Endodermal cell (in vitro differentiated cells): ENCODE measurements at regions not wholly inside any gene's neighbourhood (a gene's known extent, or its start where the extent isn't known, plus 50 kb on each side); places are given as distances from the start of the nearest gene placed in this dataset.

Experiments used
- DNase-seq: peaks from one replicate; pipeline ENCODE4 v3.0.0-alpha.2; 2017
- H3K27ac ChIP-seq: 2 replicates; pipeline ENCODE4 v1.5.1; 2013; ENCODE audit warnings: mild to moderate bottlenecking, low read depth, low read length, moderate library complexity
- H3K27me3 ChIP-seq: 2 replicates; pipeline ENCODE4 v1.6.1; 2013; ENCODE audit warnings: mild to moderate bottlenecking, low read length, moderate library complexity; ENCODE audit not compliant: insufficient read depth, control insufficient read depth, poor library complexity, severe bottlenecking
- H3K36me3 ChIP-seq: 2 replicates; pipeline ENCODE4 v1.7.0; 2013; ENCODE audit warnings: mild to moderate bottlenecking, low read length, moderate library complexity; ENCODE audit not compliant: control insufficient read depth, insufficient read depth
- H3K4me1 ChIP-seq: one replicate; pipeline ENCODE4 v1.7.0; 2013; ENCODE audit warnings: low read length; ENCODE audit not compliant: control insufficient read depth, insufficient read depth
- H3K4me3 ChIP-seq: 2 replicates; pipeline ENCODE4 v1.5.1; 2013; ENCODE audit warnings: mild to moderate bottlenecking, low read length, moderate library complexity
- H3K9ac ChIP-seq: 2 replicates; pipeline ENCODE4 v1.6.1; 2013; ENCODE audit warnings: mild to moderate bottlenecking, low read length, moderate library complexity; ENCODE audit not compliant: poor library complexity, severe bottlenecking; ENCODE audit errors: extremely low read depth
- H3K9me3 ChIP-seq: 2 replicates; pipeline ENCODE4 v1.6.1; 2013; ENCODE audit warnings: mild to moderate bottlenecking, low read length, moderate library complexity; ENCODE audit not compliant: control insufficient read depth
- H3K27ac Mint-ChIP-seq: 2 replicates; pipeline ENCODE4 v1.8.0; 2020; ENCODE audit warnings: mixed read lengths
- H3K27me3 Mint-ChIP-seq: 2 replicates; pipeline ENCODE4 v1.8.0; 2021; ENCODE audit warnings: mild to moderate bottlenecking, mixed read lengths; ENCODE audit not compliant: insufficient read depth
- H3K36me3 Mint-ChIP-seq: 2 replicates; pipeline ENCODE4 v1.8.0; 2020; ENCODE audit warnings: low read depth, mixed read lengths
- H3K4me1 Mint-ChIP-seq: 2 replicates; pipeline ENCODE4 v1.8.0; 2020; ENCODE audit warnings: mixed read lengths
- H3K4me3 Mint-ChIP-seq: 2 replicates; pipeline ENCODE4 v1.8.0; 2020; ENCODE audit warnings: mild to moderate bottlenecking, moderate library complexity, mixed read lengths
- H3K9me3 Mint-ChIP-seq: 2 replicates; pipeline ENCODE4 v1.8.0; 2020; ENCODE audit warnings: mild to moderate bottlenecking, mixed read lengths
- WGBS, 2 experiments: methylation state at CpG; one replicate each; pipeline versions ENCODE4 v1.1.5 to v1.1.7; 2013; ENCODE audit warnings: missing lambda C conversion rate in 2 of 2, mixed read lengths in 1 of 2; ENCODE audit not compliant: insufficient coverage in 1 of 2, insufficient read length in 1 of 2; 5-methylcytosine and 5-hydroxymethylcytosine counted together
- TF ChIP-seq, protein P1 (sequence below): fragments of 200-600 bp; sonication (generic); conservative IDR thresholded peaks from 2 replicates; pipeline ENCODE4 v1.5.0; 2021; ENCODE audit warnings: antibody characterized with exemption, mild to moderate bottlenecking

DNA sequence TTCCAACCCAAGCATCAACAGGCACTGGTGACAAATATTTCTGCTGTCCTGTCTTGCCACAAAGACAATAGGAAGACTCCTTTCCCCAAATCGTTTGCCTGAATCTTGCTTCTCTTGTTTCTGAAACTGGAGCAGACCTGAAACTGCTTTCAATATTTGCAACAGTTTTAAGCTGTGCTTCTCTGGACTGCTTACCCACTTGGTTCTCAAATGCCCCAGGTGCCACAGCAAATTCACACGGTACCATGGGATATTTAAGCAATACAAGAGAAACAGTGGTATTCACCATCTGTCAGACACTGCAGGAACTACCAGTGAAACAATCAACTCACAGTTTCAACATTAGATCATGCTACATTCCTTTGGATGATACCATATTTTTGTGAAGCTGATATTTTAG, 309.4 kb downstream of the PARP8 start:
- Mint-ChIP-seq H3K36me3 (no peaks in the 10 kb centered on the region), H3K27ac (no peak overlapping the region), H3K4me1 (no peaks in the 10 kb centered on the region), H3K9me3 (peaks cover 3% of the 10 kb centered on the region), H3K27me3 (peaks cover 63% of the 10 kb centered on the region), H3K4me3 (no peak overlapping the region)
- peaks cover 5% of the 10 kb centered on the region for H3K9me3 ChIP-seq
- no peak for DNase-seq
- TF ChIP-seq, protein P1, sequence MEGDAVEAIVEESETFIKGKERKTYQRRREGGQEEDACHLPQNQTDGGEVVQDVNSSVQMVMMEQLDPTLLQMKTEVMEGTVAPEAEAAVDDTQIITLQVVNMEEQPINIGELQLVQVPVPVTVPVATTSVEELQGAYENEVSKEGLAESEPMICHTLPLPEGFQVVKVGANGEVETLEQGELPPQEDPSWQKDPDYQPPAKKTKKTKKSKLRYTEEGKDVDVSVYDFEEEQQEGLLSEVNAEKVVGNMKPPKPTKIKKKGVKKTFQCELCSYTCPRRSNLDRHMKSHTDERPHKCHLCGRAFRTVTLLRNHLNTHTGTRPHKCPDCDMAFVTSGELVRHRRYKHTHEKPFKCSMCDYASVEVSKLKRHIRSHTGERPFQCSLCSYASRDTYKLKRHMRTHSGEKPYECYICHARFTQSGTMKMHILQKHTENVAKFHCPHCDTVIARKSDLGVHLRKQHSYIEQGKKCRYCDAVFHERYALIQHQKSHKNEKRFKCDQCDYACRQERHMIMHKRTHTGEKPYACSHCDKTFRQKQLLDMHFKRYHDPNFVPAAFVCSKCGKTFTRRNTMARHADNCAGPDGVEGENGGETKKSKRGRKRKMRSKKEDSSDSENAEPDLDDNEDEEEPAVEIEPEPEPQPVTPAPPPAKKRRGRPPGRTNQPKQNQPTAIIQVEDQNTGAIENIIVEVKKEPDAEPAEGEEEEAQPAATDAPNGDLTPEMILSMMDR = no peak
- no peak overlapping the region for H3K4me3 ChIP-seq
- no peak overlapping the region for H3K9ac ChIP-seq
- WGBS, 2 experiments = 88 to 91% methylated on average over 1 to 2 of the region's 2 CpGs
- H3K27me3 ChIP-seq = peaks cover 32% of the 10 kb centered on the region
- no peaks in the 10 kb centered on the region for H3K36me3 ChIP-seq
- H3K27ac ChIP-seq = no peak overlapping the region
- no peaks in the 10 kb centered on the region for H3K4me1 ChIP-seq

DNA sequence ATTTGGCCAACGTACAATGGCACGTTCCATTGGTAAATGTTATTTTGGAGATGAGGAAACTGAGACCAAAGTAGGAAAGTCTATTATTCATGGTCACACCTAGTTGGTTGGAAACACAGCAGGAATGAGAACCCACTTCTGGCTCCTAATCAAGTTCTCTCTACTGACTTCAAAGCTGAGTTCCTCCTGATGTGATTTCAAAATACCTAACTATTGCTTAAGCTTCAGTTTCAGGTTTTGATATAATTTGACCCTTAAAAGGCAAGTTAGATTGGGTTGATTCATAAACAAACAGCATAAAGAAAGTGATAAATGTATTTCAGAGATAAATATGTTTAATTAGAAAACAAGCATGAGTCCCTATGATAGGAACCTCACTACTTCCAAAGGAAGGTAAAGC, 312.5 kb downstream of the PARP8 start:
- Mint-ChIP-seq H3K27me3 (peaks cover 40% of the 10 kb centered on the region), H3K27ac (no peak overlapping the region), H3K4me1 (no peaks in the 10 kb centered on the region), H3K36me3 (peaks cover 3% of the 10 kb centered on the region), H3K4me3 (no peak overlapping the region), H3K9me3 (peaks cover 24% of the 10 kb centered on the region)
- Histone ChIP-seq H3K27ac (no peak overlapping the region), H3K36me3 (no peaks in the 10 kb centered on the region), H3K4me1 (no peaks in the 10 kb centered on the region), H3K27me3 (peaks cover 23% of the 10 kb centered on the region), H3K9me3 (peaks cover 26% of the 10 kb centered on the region), H3K4me3 (no peak overlapping the region), H3K9ac (no peak overlapping the region)
- WGBS, 2 experiments = 85% methylated on average over 2 of the region's 2 CpGs; no CpG with 5 or more reads in 1 of the 2 experiments
- TF ChIP-seq, protein P1 = no peak
- DNase-seq = no peak

DNA sequence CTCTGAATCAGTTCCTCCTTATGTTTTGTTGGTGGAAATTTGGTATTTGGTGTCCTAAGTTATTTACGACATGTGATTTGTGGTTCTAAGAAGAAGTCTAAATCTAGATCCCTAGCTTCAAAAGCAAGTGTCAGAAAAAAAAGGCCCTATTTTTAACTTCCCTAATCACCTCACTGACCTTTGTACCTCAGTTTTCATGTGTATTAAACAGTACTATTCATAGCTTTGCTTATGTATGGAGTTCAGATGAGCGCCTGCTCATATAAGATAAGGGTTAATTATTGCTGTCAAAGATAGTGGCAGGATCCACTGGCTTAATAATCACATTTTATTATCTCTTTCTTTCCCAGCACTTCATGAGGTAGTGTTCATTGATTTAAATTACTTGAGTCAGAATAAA, 318.2 kb downstream of the PARP8 start:
- DNase-seq = no peak
- H3K9me3 Mint-ChIP-seq = peaks cover 24% of the 10 kb centered on the region
- peaks cover 26% of the 10 kb centered on the region for H3K9me3 ChIP-seq
- WGBS, 2 experiments = 95% methylated on average over 2 of the region's 2 CpGs; no CpG with 5 or more reads in 1 of the 2 experiments
- H3K27me3 ChIP-seq = peaks cover 14% of the 10 kb centered on the region
- no peak overlapping the region for H3K4me3 Mint-ChIP-seq
- H3K4me3 ChIP-seq = no peak overlapping the region
- no peak overlapping the region for H3K27ac ChIP-seq
- H3K27me3 Mint-ChIP-seq = peaks cover 34% of the 10 kb centered on the region
- H3K36me3 Mint-ChIP-seq = peaks cover 3% of the 10 kb centered on the region
- no peak overlapping the region for H3K27ac Mint-ChIP-seq
- no peaks in the 10 kb centered on the region for H3K36me3 ChIP-seq
- H3K4me1 ChIP-seq = peaks cover 4% of the 10 kb centered on the region
- H3K4me1 Mint-ChIP-seq = peaks cover 4% of the 10 kb centered on the region
- H3K9ac ChIP-seq = no peak overlapping the region
- TF ChIP-seq, protein P1 = no peak
